GM19372 (cell line): ENCODE measurements at regions not wholly inside any gene's neighbourhood (a gene's known extent, or its start where the extent isn't known, plus 50 kb on each side); places are given as distances from the start of the nearest gene placed in this dataset.

Source experiments
- ATAC-seq: cut with Tn5 transposase; IDR thresholded peaks from one replicate; pipeline ENCODE4 v1.9.1; 2021; ENCODE audit warnings: mild to moderate bottlenecking, low read depth, moderate library complexity; ENCODE audit not compliant: unreplicated experiment

- no peak for ATAC-seq
Measured at GRCh38 chr4:132504438-132504837, 644.7 kb upstream of the PCDH10 start.

GRCh38 chr4:132506568-132506967 lies 642.5 kb upstream of the PCDH10 start:
- ATAC-seq, result no peak

- no peak for ATAC-seq
Measured at GRCh38 chr4:132513491-132513890, 635.6 kb upstream of the PCDH10 start.

GRCh38 chr4:132526652-132527051 lies 622.4 kb upstream of the PCDH10 start:
- no peak for ATAC-seq

GRCh38 chr4:132527817-132528216 lies 621.3 kb upstream of the PCDH10 start:
- ATAC-seq, result no peak

GRCh38 chr4:132530861-132531260 lies 618.2 kb upstream of the PCDH10 start:
- no peak for ATAC-seq

GRCh38 chr4:132540268-132540667 lies 608.8 kb upstream of the PCDH10 start:
- no peak for ATAC-seq

- ATAC-seq, result no peak
Measured at GRCh38 chr4:132540797-132541196, 608.3 kb upstream of the PCDH10 start.

GRCh38 chr4:132542228-132542627 lies 606.9 kb upstream of the PCDH10 start:
- no peak for ATAC-seq

GRCh38 chr4:132548463-132548862 lies 600.6 kb upstream of the PCDH10 start:
- no peak for ATAC-seq

- ATAC-seq, result no peak
Measured at GRCh38 chr4:132556316-132556715, 592.8 kb upstream of the PCDH10 start.

- no peak for ATAC-seq
Measured at GRCh38 chr4:132557660-132558059, 591.4 kb upstream of the PCDH10 start.

- ATAC-seq, result no peak
Measured at GRCh38 chr4:132564920-132565319, 584.2 kb upstream of the PCDH10 start.

GRCh38 chr4:132565542-132565941 lies 583.6 kb upstream of the PCDH10 start:
- no peak for ATAC-seq

- no peak for ATAC-seq
Measured at GRCh38 chr4:132572210-132572609, 576.9 kb upstream of the PCDH10 start.

- ATAC-seq, result no peak
Measured at GRCh38 chr4:132587626-132588025, 561.5 kb upstream of the PCDH10 start.

GRCh38 chr4:132592340-132592739 lies 556.8 kb upstream of the PCDH10 start:
- no peak for ATAC-seq

- no peak for ATAC-seq
Measured at GRCh38 chr4:132592850-132593249, 556.2 kb upstream of the PCDH10 start.

- ATAC-seq, result no peak
Measured at GRCh38 chr4:132593717-132594400, 555.2 kb upstream of the PCDH10 start.

GRCh38 chr4:132596186-132596585 lies 552.9 kb upstream of the PCDH10 start:
- no peak for ATAC-seq

- ATAC-seq, result no peak
Measured at GRCh38 chr4:132605551-132605950, 543.5 kb upstream of the PCDH10 start.

- ATAC-seq, result no peak
Measured at GRCh38 chr4:132614682-132615081, 534.4 kb upstream of the PCDH10 start.

GRCh38 chr4:132619968-132620367 lies 529.1 kb upstream of the PCDH10 start:
- ATAC-seq, result no peak
